H1 (cell line): ENCODE measurements at regions not wholly inside any gene's neighbourhood (a gene's known extent, or its start where the extent isn't known, plus 50 kb on each side); places are given as distances from the start of the nearest gene placed in this dataset.

ENCODE experiments used
- CTCF ChIA-PET: fragments of 300-600 bp; sonication (Branson Sonifier 250); formaldehyde crosslinking; loops from one replicate; lab custom pipeline; 2021; ENCODE audit not compliant: partially characterized antibody; lab: Charles Lee
- POLR2A ChIA-PET: fragments of 300-600 bp; sonication (Branson Sonifier 250); formaldehyde crosslinking; loops from one replicate; lab custom pipeline; 2021; ENCODE audit warnings: inconsistent platforms; ENCODE audit not compliant: partially characterized antibody; lab: Charles Lee
- DNase-seq, 2 experiments: peaks; one replicate each; pipeline versions ENCODE4 v3.0.0 to v3.0.0-alpha.2; 2010 to 2022; ENCODE audit warnings: low spot score in 2 of 2, low read depth in 1 of 2, mixed read lengths in 1 of 2
- FAIRE-seq: peaks from 2 replicates; lab custom pipeline; 2011; peaks lifted over from hg19 to GRCh38; lab: Jason Lieb, UNC
- H2AFZ ChIP-seq: 2 replicates; pipeline ENCODE4 v1.8.1; 2012; ENCODE audit warnings: low read length, inconsistent platforms
- H2AK5ac ChIP-seq: 2 replicates; pipeline ENCODE4 v1.6.1; 2013; ENCODE audit warnings: low read depth, low read length
- H2BK120ac ChIP-seq: replicated peaks from 2 replicates; pipeline ENCODE3; 2013; ENCODE audit warnings: low read depth, low read length, inconsistent platforms
- H2BK12ac ChIP-seq: 2 replicates; pipeline ENCODE4 v1.6.1; 2013; ENCODE audit warnings: low read depth, low read length
- H2BK15ac ChIP-seq: 2 replicates; pipeline ENCODE4 v1.6.1; 2013; ENCODE audit warnings: low read length
- H2BK20ac ChIP-seq: 2 replicates; pipeline ENCODE4 v1.6.1; 2013; ENCODE audit warnings: low read length
- H2BK5ac ChIP-seq: 2 replicates; pipeline ENCODE4 v1.6.1; 2013; ENCODE audit warnings: low read depth, low read length
- H3K14ac ChIP-seq: 2 replicates; pipeline ENCODE4 v1.6.1; 2013; ENCODE audit warnings: inconsistent platforms; ENCODE audit not compliant: insufficient read length
- H3K18ac ChIP-seq: 2 replicates; pipeline ENCODE4 v1.6.1; 2013; ENCODE audit warnings: low read length; ENCODE audit errors: extremely low read depth
- H3K23ac ChIP-seq: 2 replicates; pipeline ENCODE4 v1.6.1; 2013; ENCODE audit warnings: inconsistent platforms; ENCODE audit not compliant: insufficient read length
- H3K23me2 ChIP-seq: 2 replicates; pipeline ENCODE4 v1.6.1; 2013; ENCODE audit warnings: low read depth, low read length
- H3K27ac ChIP-seq: 2 replicates; pipeline ENCODE4 v1.6.1; 2011; ENCODE audit warnings: low read depth, low read length, inconsistent platforms
- H3K27me3 ChIP-seq, 4 experiments: replicated peaks in 1 of 4; 1 replicate in 1 of 4; 2 replicates in 3 of 4; pipeline versions ENCODE4 v1.6.1 to v1.8.1; 2011 to 2013; ENCODE audit warnings: low read length in 3 of 4, mild to moderate bottlenecking in 3 of 4, inconsistent platforms in 2 of 4, mixed read lengths in 2 of 4, moderate library complexity in 1 of 4; ENCODE audit not compliant: control insufficient read depth in 3 of 4, insufficient read depth in 3 of 4; ENCODE audit errors: extremely low read depth in 1 of 4
- H3K36me3 ChIP-seq, 4 experiments: 2 replicates each; pipeline versions ENCODE4 v1.6.1 to v1.8.1; 2011 to 2013; ENCODE audit warnings: mild to moderate bottlenecking in 4 of 4, low read length in 3 of 4, moderate library complexity in 2 of 4, control low read depth in 1 of 4, inconsistent platforms in 1 of 4; ENCODE audit not compliant: insufficient read depth in 4 of 4, control insufficient read depth in 2 of 4
- H3K4ac ChIP-seq: replicated peaks from 2 replicates; pipeline ENCODE3; 2013; ENCODE audit warnings: low read length, low read depth, mixed read lengths, inconsistent platforms; ENCODE audit not compliant: insufficient read length
- H3K4me1 ChIP-seq, 4 experiments: replicated peaks in 1 of 4; 1 replicate in 1 of 4; 2 replicates in 3 of 4; pipeline versions ENCODE4 v1.6.1 to v1.8.1; 2011 to 2013; ENCODE audit warnings: low read length in 3 of 4, inconsistent platforms in 2 of 4, mixed read lengths in 1 of 4; ENCODE audit not compliant: insufficient read depth in 4 of 4, control insufficient read depth in 3 of 4
- H3K4me2 ChIP-seq, 2 experiments: 2 replicates each; pipeline versions ENCODE4 v1.6.1 to v1.8.1; 2011 to 2013; ENCODE audit warnings: low read depth in 2 of 2, low read length in 2 of 2, control low read depth in 1 of 2, inconsistent platforms in 1 of 2, mild to moderate bottlenecking in 1 of 2; ENCODE audit not compliant: insufficient read depth in 1 of 2
- H3K4me3 ChIP-seq, 4 experiments: fragments of 200-600, 300-600 bp in 1 of 4; sonication (generic), shearing (Covaris generic), sonication (Bioruptor Twin) in 1 of 4; 2 replicates each; pipeline versions ENCODE4 v1.5.1 to v1.8.1; 2011 to 2016; ENCODE audit warnings: low read length in 4 of 4, low read depth in 3 of 4, control low read depth in 2 of 4, inconsistent platforms in 2 of 4, mild to moderate bottlenecking in 2 of 4, mixed read lengths in 1 of 4, moderate library complexity in 1 of 4; ENCODE audit not compliant: insufficient read depth in 2 of 4; ENCODE audit errors: extremely low read depth in 1 of 4
- H3K56ac ChIP-seq: replicated peaks from 2 replicates; pipeline ENCODE3; 2013; ENCODE audit warnings: low read depth, mild to moderate bottlenecking, mixed read lengths, low read length, inconsistent platforms; ENCODE audit not compliant: insufficient read length
- H3K79me1 ChIP-seq: 2 replicates; pipeline ENCODE4 v1.6.1; 2013; ENCODE audit warnings: low read depth, low read length, control low read depth
- H3K79me2 ChIP-seq, 2 experiments: 2 replicates each; pipeline versions ENCODE4 v1.6.1 to v1.8.1; 2012 to 2013; ENCODE audit warnings: low read length in 2 of 2, mild to moderate bottlenecking in 2 of 2, inconsistent platforms in 1 of 2; ENCODE audit not compliant: insufficient read depth in 2 of 2, control insufficient read depth in 1 of 2
- H3K9ac ChIP-seq, 4 experiments: replicated peaks in 1 of 4; 1 replicate in 1 of 4; 2 replicates in 3 of 4; pipeline versions ENCODE4 v1.6.1 to v1.8.1; 2011 to 2013; ENCODE audit warnings: low read depth in 3 of 4, low read length in 3 of 4, control low read depth in 2 of 4, mild to moderate bottlenecking in 2 of 4, moderate library complexity in 2 of 4, inconsistent platforms in 1 of 4; ENCODE audit errors: extremely low read depth in 1 of 4
- H3K9me3 ChIP-seq, 2 experiments: 2 replicates each; pipeline versions ENCODE4 v1.6.1 to v1.8.1; 2012 to 2013; ENCODE audit warnings: mild to moderate bottlenecking in 2 of 2, moderate library complexity in 2 of 2, control low read depth in 1 of 2, inconsistent platforms in 1 of 2, low read depth in 1 of 2, low read length in 1 of 2, mixed read lengths in 1 of 2; ENCODE audit not compliant: insufficient read depth in 2 of 2
- H4K20me1 ChIP-seq, 2 experiments: replicated peaks in 1 of 2; 2 replicates each; pipeline versions ENCODE3 to v1.8.1; 2011 to 2013; ENCODE audit warnings: inconsistent platforms in 2 of 2, low read length in 2 of 2, mild to moderate bottlenecking in 1 of 2; ENCODE audit not compliant: insufficient read depth in 2 of 2, control insufficient read depth in 1 of 2
- H4K5ac ChIP-seq: 2 replicates; pipeline ENCODE4 v1.6.1; 2013; ENCODE audit warnings: low read length, low read depth, mixed read lengths, inconsistent platforms; ENCODE audit not compliant: insufficient read length
- H4K8ac ChIP-seq: 2 replicates; pipeline ENCODE4 v1.8.0; 2013; ENCODE audit warnings: mild to moderate bottlenecking, moderate library complexity, low read length, inconsistent platforms; ENCODE audit not compliant: insufficient read depth; ENCODE audit errors: extremely low read depth
- H4K91ac ChIP-seq: replicated peaks from 2 replicates; pipeline ENCODE3; 2013; ENCODE audit warnings: low read length, mixed read lengths, inconsistent platforms; ENCODE audit not compliant: insufficient read length
- CBX8 ChIP-seq: fragments of 300-800, 300-1000 bp; sonication (generic); IDR thresholded peaks from 2 replicates; pipeline ENCODE4 v1.7.1; 2016; ENCODE audit warnings: low read depth, low read length, borderline replicate concordance
- JUN ChIP-seq: IDR thresholded peaks from 2 replicates; pipeline ENCODE4 v1.6.1; 2011; ENCODE audit warnings: low read depth, mild to moderate bottlenecking, improper control_type of control experiment, low read length
- WGBS, 2 experiments: shearing (Covaris generic) in 1 of 2; methylation state at CpG; one replicate each; pipeline versions ENCODE4 v1.1.6 to v1.1.7; 2013 to 2015; ENCODE audit warnings: low lambda C conversion rate in 2 of 2, mixed read lengths in 2 of 2, inconsistent platforms in 1 of 2, low coverage in 1 of 2, missing lambda C conversion rate in 1 of 2; ENCODE audit not compliant: insufficient replicate concordance in 2 of 2, insufficient coverage in 1 of 2, insufficient read length in 1 of 2; ENCODE audit errors: extremely low coverage in 1 of 2, missing lambda C conversion rate in 1 of 2; 5-methylcytosine and 5-hydroxymethylcytosine counted together

- H2BK12ac ChIP-seq = no peak overlapping the region
- no peak overlapping the region for H4K8ac ChIP-seq
- no peak overlapping the region for H3K18ac ChIP-seq
- no peaks in the 10 kb centered on the region for H3K27me3 ChIP-seq
- H2BK20ac ChIP-seq = no peak overlapping the region
- DNase-seq (no peak), FAIRE-seq (no peak)
- H3K4me3 ChIP-seq = no peak overlapping the region
- no peak overlapping the region for H3K14ac ChIP-seq
- H2BK5ac ChIP-seq = no peak overlapping the region
- ChIA-PET CTCF (no interaction called here), POLR2A (no interaction called here)
- no peaks in the 10 kb centered on the region for H3K9me3 ChIP-seq
- H2AK5ac ChIP-seq = no peak overlapping the region
- no peaks in the 10 kb centered on the region for H3K79me2 ChIP-seq
- no peaks in the 10 kb centered on the region for H3K36me3 ChIP-seq
- no peak overlapping the region for H2BK15ac ChIP-seq
- no peak overlapping the region for H3K9ac ChIP-seq
- H3K4ac ChIP-seq = no peak overlapping the region
- H4K20me1 ChIP-seq = no peaks in the 10 kb centered on the region
- 92% methylated on average over 2 of the region's 2 CpGs; no CpG with 5 or more reads in 1 of the 2 experiments for WGBS, 2 experiments
- H2AFZ ChIP-seq = no peak overlapping the region
- no peak overlapping the region for H3K23ac ChIP-seq
- peaks cover 0 to 2% (median under 1%) of the 10 kb centered on the region in 4 experiments; a peak in 1 of 7 replicates for H3K4me1 ChIP-seq
- no peaks in the 10 kb centered on the region for H3K79me1 ChIP-seq
- H3K56ac ChIP-seq = no peak overlapping the region
- H3K23me2 ChIP-seq = no peaks in the 10 kb centered on the region
- no peak overlapping the region for H4K91ac ChIP-seq
- no peak overlapping the region for H3K4me2 ChIP-seq
- no peak overlapping the region for H3K27ac ChIP-seq
- H2BK120ac ChIP-seq = no peak overlapping the region
- no peak overlapping the region for H4K5ac ChIP-seq
- TF ChIP-seq CBX8 = no peak
- no peak for TF ChIP-seq JUN
Measured at GRCh38 chrX:111006116-111006515, 89.9 kb upstream of the PAK3 start.
